ENCODE measurements at regions not wholly inside any gene's neighbourhood (a gene's known extent, or its start where the extent isn't known, plus 50 kb on each side); places are given as distances from the start of the nearest gene placed in this dataset.
"Not testable (repeated sequence)": the region's sequence is repeated elsewhere in the genome, so short reads cannot be mapped to it uniquely, and the experiment has no call there.

DNA sequence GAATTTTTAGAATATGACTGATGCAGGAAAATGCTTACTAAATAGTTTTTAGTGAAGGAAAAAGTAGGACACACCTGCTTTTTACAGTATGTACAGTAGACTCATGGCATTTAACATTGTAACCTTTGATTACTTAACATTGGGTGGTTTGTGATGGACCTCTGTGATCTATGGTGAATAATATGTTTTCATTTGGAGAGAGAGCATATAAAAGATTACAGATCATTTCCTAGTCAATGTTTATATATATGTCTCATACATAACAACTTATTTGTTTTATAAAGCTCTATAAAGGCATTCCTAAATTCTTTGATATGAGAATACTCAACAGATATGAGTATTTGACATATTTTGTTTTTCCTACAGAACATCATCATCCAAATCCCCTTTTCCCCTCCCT lies 129.3 kb upstream of the PDE7B start:
- H3K9me3 Mint-ChIP-seq (ENCODE audit: unreplicated experiment) = peaks cover 18% of the 10 kb centered on the region
- peaks cover 10% of the 10 kb centered on the region for H3K4me1 Mint-ChIP-seq (ENCODE audit: unreplicated experiment)
- no peak for DNase-seq (ENCODE audit: extremely low spot score, unreplicated experiment)
- no peaks in the 10 kb centered on the region for H3K27me3 Mint-ChIP-seq (ENCODE audit: unreplicated experiment)
- no peak overlapping the region for H3K4me3 Mint-ChIP-seq (ENCODE audit: unreplicated experiment)
- H3K27ac Mint-ChIP-seq (ENCODE audit: unreplicated experiment) = no peak overlapping the region
- no peaks in the 10 kb centered on the region for H3K36me3 Mint-ChIP-seq (ENCODE audit: unreplicated experiment)
- TF ChIP-seq CTCF (IDR thresholded peaks at IDR 0.05) = no peak

DNA sequence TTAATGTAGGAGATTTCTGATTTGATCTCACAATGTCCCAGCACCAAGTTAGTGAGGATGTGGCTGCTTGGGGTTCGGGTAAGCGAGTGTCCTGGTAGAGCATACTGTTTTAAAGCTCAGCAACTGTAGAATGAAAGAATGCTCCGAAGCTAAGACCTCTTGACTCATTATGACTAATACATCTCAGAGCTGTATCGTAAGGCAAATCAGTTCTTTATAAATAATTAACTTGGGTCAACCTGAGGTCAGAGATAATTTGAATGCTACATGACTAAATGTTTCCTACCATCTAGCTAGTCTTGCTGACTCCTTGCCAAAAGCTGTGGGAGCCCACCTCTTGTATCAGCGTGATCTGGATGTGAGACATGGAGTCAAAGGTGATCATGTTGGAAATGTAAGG lies 128.8 kb upstream of the PDE7B start:
- no peak for TF ChIP-seq CTCF (IDR thresholded peaks at IDR 0.05)
- peaks cover 10% of the 10 kb centered on the region for H3K4me1 Mint-ChIP-seq (ENCODE audit: unreplicated experiment)
- peaks cover 18% of the 10 kb centered on the region for H3K9me3 Mint-ChIP-seq (ENCODE audit: unreplicated experiment)
- H3K4me3 Mint-ChIP-seq (ENCODE audit: unreplicated experiment) = no peak overlapping the region
- H3K27me3 Mint-ChIP-seq (ENCODE audit: unreplicated experiment) = no peaks in the 10 kb centered on the region
- DNase-seq (ENCODE audit: extremely low spot score, unreplicated experiment) = no peak
- no peaks in the 10 kb centered on the region for H3K36me3 Mint-ChIP-seq (ENCODE audit: unreplicated experiment)
- H3K27ac Mint-ChIP-seq (ENCODE audit: unreplicated experiment) = no peak overlapping the region

DNA sequence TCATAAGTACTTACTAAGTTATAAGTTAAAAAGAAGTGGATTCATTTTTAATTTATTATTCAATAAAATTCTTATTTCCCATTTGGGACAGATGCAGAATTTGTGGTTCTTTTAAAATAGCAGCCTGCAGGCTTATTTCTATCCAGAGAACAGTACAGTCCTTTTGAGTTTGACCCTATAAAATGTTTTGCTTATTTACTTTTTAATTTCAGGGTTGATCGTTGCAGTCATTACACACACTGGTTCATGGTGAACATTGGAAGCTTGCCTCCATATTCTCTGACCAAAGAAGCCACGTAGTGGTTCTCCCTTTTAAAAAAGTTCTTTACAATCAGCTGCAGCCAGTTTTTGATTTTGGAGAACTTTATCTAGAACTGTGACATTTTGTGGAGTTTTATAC lies 122.9 kb upstream of the PDE7B start:
- no peak for TF ChIP-seq CTCF (IDR thresholded peaks at IDR 0.05)
- H3K9me3 Mint-ChIP-seq (ENCODE audit: unreplicated experiment) = peaks cover 11% of the 10 kb centered on the region
- H3K4me1 Mint-ChIP-seq (ENCODE audit: unreplicated experiment) = no peaks in the 10 kb centered on the region
- H3K27ac Mint-ChIP-seq (ENCODE audit: unreplicated experiment) = no peak overlapping the region
- H3K27me3 Mint-ChIP-seq (ENCODE audit: unreplicated experiment) = peaks cover 2% of the 10 kb centered on the region
- H3K36me3 Mint-ChIP-seq (ENCODE audit: unreplicated experiment) = no peaks in the 10 kb centered on the region
- DNase-seq (ENCODE audit: extremely low spot score, unreplicated experiment) = no peak
- no peak overlapping the region for H3K4me3 Mint-ChIP-seq (ENCODE audit: unreplicated experiment)

- Mint-ChIP-seq H3K27ac (ENCODE audit: unreplicated experiment) (no peak overlapping the region), H3K4me1 (ENCODE audit: unreplicated experiment) (no peaks in the 10 kb centered on the region), H3K4me3 (ENCODE audit: unreplicated experiment) (no peak overlapping the region), H3K27me3 (ENCODE audit: unreplicated experiment) (peaks cover 7% of the 10 kb centered on the region), H3K9me3 (ENCODE audit: unreplicated experiment) (no peaks in the 10 kb centered on the region), H3K36me3 (ENCODE audit: unreplicated experiment) (no peaks in the 10 kb centered on the region)
- no peak for DNase-seq (ENCODE audit: extremely low spot score, unreplicated experiment)
- TF ChIP-seq CTCF (IDR thresholded peaks at IDR 0.05) = no peak
These were observed 120.4 kb upstream of the PDE7B start for GRCh38 chr6:135731116-135731515.

DNA sequence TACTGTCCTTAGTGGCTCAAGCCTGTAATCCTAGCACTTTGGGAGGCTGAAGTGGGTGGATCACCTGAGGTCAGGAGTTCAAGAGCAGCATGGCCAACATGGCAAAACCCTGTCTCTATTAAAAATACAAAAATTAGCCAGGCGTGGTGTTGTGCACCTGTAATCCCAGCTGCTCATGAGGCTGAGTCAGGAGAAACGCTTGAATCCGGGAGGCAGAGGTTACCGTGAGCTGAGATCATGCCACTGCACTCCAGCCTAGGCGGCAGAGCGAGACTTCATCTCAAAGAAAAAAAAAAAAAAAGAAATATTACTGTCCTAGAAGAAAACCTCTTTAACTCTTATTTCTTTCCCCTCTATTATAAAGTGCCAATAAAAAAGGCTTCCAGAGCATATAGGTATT lies 115.2 kb upstream of the PDE7B start:
- not testable (repeated sequence) for H3K4me3 Mint-ChIP-seq (ENCODE audit: unreplicated experiment); H3K27ac Mint-ChIP-seq (ENCODE audit: unreplicated experiment); H3K4me1 Mint-ChIP-seq (ENCODE audit: unreplicated experiment); H3K27me3 Mint-ChIP-seq (ENCODE audit: unreplicated experiment); H3K9me3 Mint-ChIP-seq (ENCODE audit: unreplicated experiment); DNase-seq (ENCODE audit: extremely low spot score, unreplicated experiment); H3K36me3 Mint-ChIP-seq (ENCODE audit: unreplicated experiment)

DNA sequence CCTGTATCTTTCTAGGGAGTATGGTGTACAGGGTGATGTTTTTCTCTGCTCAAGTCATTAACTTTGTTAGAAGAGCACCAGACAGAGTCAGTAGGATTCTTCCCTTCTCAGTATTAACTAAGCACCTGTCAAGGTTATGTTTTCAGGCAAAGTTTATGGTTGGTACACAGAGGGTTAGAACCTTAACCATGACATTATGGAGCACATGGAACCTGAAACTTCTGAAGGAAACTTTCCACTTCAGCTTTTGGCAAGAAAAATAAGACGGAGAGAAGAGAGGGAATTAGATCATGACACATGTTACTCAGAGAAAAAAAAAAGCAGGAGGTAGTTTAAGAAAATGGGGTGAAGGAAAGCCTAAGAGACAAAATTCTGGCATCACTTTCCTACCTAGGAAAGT lies 112.9 kb upstream of the PDE7B start:
- H3K9me3 Mint-ChIP-seq (ENCODE audit: unreplicated experiment) = no peaks in the 10 kb centered on the region
- no peak for TF ChIP-seq CTCF (IDR thresholded peaks at IDR 0.05)
- no peaks in the 10 kb centered on the region for H3K36me3 Mint-ChIP-seq (ENCODE audit: unreplicated experiment)
- no peak for DNase-seq (ENCODE audit: extremely low spot score, unreplicated experiment)
- H3K27me3 Mint-ChIP-seq (ENCODE audit: unreplicated experiment) = peaks cover 4% of the 10 kb centered on the region
- H3K27ac Mint-ChIP-seq (ENCODE audit: unreplicated experiment) = no peak overlapping the region
- H3K4me1 Mint-ChIP-seq (ENCODE audit: unreplicated experiment) = no peaks in the 10 kb centered on the region
- no peak overlapping the region for H3K4me3 Mint-ChIP-seq (ENCODE audit: unreplicated experiment)
